COLO829 (cell line): ENCODE measurements at regions not wholly inside any gene's neighbourhood (a gene's known extent, or its start where the extent isn't known, plus 50 kb on each side); places are given as distances from the start of the nearest gene placed in this dataset.

Experiments
- DNase-seq: peaks from one replicate; pipeline ENCODE4 v3.0.0; 2012; ENCODE audit warnings: low spot score

DNA sequence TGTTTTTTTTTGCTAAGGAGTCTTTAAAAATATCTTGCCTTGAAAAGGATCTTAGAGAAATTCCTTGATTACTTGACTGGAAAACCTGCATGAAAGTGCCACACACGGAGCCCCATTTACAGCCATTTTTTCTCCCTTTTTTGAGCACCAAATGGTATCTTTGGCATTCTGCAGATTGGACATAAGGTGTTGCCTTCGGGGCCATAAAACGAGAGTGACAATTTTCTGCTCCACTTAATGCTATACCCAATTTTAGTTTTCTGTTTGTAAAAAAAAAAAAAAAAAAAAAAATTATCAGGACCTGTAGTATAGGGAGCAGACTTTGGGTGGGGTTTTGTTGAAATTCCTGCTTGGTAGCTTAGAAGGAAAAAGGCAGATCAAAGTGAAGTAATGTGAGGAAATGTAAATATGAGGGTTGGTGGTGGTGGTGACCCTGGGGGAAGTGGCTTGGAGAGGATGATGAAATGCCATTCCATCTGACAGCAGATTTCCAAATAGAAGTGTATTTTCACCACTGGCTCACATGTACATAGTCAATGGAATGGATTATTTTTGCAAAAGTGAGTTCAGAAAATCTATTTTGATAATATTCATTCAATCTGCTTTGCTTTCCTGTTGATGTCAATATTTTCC, 212.1 kb upstream of the SOX4 start:
- no peak for DNase-seq

DNA sequence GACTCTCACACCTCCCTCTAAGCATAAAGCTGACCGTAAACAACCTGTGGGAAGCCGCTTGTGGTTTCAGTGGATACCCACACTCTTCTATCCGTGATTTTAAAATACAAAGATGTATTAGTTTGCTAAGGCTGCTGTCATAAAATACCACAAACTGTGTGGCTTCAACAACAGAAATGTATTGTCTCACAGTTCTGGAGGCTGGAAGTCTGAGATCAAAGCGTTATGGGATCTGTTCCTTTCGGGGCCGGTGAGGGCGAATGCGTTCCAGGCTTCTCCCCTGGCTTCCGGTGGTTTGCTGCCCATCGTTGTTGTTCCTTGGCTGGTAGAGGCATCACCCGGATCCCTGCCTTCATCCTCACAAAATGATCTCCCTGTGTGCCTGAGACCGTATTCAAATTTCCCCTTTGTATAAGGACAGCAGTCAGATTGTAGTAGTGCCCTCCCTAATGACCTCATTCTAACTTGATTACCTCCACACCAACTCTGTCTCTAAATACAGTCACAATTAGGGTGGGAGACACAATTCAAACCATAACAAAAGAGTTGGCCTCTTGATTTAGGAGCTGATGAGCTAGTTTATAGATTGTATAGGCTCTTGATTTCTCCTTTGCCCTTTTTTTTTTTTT, 210.6 kb upstream of the SOX4 start:
- no peak for DNase-seq

DNA sequence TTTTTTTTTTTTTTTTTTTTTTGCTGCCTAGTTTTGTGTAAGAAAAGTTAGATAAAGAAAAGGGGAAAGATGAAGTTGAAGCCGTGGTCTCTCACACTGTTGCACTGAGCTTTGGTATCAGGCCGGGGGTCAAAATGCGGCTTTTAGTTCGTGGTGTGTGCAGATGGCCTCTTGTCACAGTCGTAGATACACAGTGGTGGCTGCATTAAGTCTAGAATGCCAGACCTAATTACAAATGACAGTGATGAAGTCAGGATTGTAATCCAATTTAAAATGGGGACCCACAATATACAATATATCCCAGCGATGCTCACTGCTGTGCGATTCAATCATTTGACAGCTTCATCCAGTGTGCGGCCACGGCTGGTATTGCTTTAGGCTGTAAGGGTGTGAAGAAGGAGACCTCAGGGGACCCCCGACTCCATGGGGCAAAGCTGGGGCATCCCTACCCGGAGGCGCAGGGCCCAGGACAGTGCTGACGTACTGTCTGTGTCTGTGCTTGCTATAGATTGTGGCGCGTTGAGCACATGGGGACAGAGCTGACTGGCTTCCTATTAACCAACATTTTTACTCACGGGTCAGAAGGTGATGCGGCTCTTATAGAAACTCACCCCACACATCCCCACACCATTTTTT, 210.0 kb upstream of the SOX4 start:
- no peak for DNase-seq

DNA sequence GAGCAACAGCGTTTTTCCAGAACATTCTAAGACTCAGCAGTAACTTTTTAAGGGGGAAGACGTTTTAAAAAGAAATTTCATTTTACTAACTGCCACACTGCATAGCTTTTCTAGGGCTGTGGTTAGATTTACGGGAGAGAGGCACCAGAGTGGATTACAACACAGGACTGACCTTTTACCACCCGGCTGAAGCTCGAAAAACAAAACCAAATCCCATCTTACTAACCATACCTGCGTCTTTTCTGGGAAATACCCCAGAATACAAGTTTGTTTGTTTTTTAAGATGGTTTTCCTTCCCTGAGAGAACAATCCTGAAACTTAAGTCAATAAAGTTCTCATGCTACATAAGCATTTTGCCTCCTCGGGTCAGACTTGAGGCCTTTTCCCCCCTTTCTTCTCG, 209.3 kb upstream of the SOX4 start:
- DNase-seq, result no peak

DNA sequence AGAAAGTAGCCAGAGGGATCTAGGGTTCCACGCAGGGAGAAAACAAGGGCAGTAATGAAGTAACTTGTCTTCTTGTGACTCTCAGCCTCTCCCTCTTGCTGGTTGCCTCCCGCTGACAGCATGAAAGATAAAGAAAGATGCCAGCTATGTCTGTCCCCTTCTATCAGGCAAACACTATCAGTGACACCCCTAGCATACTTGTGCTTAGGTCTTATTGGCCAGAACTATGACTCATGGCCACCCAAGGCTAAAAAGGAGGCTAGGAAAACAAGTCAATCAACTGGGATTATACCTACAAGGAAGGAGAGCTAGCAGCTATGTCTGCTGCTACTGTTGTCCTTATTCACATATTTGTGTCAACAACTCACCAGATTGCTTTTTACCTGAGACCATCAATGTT, 206.8 kb upstream of the SOX4 start:
- no peak for DNase-seq

DNA sequence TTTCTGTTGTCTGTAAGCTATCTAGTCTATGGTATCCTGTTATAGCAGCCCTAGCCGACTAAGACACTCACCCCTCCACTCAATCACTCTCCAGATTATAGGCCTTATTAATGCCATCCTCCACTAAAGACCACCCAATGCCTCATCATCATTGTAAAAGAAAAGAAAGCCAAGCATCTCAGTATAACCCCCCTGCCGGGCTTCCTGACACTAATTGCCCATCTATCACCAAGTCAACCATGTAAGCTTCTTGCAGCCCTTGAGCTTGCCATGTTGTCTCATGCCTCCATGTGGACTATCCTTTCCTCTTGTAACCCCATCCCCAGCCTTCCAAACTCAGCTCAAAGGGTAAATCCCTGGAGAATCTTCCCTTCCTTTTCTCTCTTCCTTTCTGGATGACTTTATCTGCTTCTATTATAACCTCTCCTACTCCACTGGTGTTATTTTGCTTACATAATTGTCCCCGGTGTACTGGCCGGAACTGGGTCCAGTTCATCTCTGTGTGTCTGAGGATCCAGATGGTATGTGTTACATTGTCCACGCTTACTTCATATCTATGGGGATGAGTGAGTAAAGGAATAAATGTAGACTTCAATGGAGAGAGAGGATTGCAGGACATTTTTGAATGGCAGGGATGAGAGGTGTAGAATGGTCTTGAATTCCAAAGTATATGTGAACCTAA, 202.9 kb upstream of the SOX4 start:
- DNase-seq, result no peak

DNA sequence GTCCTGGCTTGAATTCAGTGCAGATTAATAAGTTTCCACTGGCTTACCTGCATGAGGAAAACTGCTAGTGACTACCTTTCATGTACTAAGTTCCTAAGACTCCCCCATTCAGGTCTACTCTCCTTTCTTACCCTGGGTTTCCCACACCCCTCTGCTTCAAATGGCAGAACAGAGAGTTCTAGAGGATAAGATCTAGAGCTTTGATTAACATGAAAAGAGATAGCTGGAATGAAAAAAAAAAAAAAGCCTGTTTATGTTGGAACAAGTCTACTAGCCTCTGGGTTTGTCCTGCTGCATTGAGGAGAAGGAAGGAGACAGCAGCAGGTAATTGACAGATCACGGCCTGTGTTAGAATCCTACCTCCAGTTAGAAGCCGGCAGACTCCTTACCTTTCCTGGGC, 201.4 kb upstream of the SOX4 start:
- DNase-seq, result no peak

DNA sequence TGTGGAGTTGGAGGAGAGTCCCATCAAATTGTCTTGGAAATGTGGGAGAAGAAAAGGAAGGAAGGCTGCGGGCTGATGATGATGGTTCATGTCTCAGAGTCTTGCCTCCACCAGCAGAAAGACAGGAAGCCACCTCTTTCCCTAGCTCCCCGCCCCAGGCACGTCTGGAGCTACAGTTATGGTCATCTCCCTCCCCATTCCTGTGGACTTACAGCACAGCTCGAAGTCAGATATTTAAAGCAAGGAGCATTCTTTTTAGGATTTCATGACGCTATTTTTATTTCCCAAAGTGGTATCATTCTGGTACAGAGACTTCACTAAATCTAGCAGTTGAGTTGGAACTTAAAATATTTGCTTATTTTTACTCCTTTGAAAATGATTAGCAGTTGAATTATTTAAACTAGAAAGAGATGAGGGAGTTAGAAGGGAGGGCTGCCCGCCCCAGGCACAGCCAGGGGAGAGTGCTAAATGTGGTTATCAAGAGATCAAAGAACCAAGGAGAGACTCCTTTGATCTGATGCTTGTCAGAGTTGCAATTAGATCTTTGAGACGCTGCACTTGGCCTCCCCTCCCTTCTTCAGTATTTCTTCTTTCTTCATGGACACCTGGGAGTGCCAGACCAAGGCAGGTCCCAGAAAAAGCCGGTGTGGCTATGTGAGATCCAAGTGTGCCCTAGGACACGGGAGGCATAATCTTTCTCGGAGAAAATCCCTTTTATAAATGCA, 199.9 kb upstream of the SOX4 start:
- DNase-seq, result no peak

DNA sequence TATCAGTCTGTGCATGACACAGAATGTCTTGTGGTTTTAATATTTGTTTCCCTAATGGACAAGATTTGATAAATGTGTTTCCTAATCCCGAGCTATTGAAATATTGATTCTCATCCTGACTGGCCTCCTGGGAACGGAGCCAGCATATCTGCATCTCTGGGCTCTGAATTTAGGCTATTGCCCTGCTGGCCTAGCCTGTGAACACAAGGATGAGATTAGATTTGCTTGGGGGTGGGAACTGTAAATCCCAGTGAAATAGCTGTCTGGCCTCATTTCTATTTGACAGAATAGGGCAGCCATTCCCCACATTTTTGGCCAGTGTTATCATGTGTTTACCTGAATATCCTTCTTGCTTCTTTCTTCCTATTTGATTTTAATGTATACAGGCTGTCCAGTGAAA, 198.4 kb upstream of the SOX4 start:
- DNase-seq, result no peak

DNA sequence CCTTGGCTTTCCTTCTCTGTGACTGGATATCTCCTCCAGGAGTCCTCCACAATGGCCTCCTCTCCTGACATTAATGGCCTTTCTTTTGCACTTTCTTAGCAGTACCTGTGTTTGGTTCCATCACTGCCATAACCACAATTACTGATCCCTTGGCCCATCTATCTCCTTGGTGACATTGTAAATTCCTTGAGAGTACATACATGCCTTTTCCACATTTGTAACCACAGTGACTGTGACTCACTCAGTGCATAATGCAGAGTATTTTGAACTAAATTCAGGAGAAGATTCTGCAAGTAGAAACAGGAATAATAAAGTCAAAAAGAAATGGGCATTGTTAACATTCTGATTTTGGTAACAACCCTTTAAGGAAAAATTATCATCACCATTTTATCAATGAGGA, 197.2 kb upstream of the SOX4 start:
- DNase-seq, result no peak

DNA sequence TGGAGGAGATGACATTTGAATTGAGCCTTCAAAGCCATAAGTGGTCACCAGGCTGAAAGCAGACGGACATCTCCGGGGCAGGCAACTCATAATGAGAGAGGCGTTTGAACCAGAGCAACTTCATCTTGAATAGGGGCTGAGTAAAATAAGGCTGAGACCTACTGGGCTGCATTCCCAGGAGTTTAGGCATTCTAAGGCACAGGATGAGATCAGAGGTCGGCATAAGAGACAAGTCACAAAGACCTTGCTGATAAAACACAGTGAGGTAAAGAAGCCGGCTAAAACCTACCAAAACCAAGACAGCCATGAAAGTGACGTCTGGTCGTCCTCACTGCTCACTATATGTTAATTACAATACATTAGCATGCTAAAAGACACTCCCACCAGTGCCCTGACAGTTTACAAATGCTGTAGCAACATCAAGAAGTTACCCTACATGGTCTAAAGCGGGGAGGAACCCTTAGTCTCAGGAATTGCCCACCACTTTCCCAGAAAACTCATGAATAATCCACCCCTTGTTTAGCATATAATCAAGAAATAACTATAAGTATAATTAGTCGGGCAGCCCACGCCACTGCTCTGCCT, 194.7 kb upstream of the SOX4 start:
- no peak for DNase-seq

DNA sequence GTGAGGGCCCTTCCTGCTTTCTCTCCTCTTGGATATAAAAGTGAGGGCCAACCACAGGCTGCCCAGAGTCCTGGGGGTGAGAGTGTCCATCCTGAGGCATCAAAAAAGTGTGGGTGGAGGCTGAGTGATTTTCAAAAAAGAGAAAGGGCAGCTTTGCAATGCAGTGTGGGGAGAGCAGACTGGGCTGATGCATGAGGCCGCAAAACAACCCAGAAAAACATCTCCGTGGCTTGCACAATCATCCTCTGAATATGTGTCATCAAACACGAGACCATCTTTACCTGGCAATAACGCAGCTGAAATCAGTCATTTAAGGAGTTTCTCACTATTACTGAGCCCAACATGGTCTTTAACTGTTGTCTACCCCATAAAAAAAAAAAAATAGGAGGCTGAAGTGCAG, 191.2 kb upstream of the SOX4 start:
- DNase-seq, result no peak

DNA sequence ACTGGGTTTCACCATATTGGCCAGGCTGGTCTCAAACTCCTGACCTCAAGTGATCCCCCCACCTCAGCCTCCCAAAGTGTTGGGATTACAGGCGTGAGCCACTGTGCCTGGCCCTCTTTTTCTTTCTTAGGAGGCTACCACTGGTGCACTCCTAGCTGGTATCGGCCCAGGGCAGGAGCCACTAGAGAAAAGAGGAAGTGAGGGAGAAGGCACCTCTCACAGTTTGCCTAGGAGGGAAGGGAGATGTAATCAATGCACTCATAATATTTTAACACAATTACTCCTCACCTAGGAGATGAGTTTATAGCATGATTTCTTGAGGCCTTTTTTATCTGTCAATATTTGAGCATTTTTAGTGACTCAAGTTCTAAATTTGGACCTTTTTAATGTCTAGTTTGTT, 189.0 kb upstream of the SOX4 start:
- DNase-seq, result no peak

DNA sequence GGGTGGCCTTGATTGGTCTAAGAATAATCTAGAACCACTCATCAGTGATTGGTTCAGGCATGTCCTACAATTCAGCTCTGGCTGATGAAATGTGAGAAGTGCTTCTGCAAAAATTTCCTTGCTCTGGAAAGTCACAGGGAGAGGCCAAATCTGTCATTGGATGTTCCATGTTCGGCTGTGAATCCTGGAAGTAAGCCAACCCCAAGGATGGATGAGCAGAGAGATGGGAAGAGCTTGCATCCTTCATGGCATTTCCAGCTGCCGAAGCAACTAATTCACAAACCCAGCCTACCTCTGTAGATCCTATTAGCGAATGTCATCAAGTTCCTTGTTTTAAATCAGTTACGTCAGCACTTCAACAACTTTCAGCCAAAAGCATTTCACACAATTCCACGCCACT, 187.2 kb upstream of the SOX4 start:
- no peak for DNase-seq

DNA sequence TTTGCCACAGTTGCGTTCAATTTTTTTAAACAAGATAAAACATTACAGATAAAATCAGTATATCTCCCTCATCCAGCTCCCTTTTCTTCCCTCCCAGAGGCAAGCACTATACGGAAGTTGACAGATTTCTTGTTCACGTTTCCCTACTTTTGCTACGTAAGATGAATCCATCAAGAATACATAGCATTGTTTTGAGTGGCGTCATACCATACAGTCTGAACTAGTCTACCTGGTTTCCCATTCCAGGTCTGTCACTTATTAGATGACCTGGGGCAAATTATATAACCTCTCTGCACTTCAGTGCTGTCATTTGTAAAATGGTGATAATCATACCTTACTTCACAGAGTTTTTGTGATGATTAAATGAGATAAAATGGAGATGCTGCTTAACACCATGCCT, 184.3 kb upstream of the SOX4 start:
- DNase-seq, result no peak

DNA sequence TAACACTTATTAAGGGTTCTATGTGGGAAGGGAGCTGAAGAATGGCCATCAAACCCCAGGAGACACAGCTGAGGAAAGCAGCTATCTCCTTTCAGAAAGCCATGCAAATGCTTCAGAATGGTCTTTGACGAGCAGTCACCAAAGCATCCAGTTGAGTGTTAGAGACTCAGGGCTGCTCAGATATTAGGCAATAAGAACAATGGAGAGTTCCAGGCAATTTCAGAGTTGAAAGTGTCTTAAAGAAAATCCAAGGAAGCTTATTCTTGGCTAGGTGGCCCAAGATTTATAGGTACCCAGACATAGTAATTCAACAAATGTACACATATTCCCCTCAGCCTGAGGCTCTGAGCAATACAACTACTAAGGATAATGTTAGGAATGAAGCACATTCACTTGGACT, 180.1 kb upstream of the SOX4 start:
- no peak for DNase-seq

DNA sequence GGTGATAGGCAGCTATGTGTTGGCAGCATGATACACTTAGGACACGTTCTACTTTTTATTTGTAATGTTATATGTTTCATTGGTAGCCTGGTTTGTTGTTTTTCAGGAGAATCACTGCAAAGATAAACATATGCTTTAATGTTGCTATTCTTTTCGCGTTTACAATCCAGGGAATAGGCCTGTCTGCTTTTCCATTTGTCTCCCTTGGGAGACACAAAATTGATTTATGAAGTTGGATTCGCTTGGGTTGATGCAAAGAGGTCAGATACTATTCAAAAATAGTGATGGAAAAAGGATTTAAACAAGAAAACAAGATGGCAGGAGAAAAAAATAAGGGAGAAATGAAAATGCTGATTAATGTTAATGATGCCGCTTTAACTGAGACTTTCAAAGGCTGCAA, 179.5 kb upstream of the SOX4 start:
- DNase-seq, result no peak

DNA sequence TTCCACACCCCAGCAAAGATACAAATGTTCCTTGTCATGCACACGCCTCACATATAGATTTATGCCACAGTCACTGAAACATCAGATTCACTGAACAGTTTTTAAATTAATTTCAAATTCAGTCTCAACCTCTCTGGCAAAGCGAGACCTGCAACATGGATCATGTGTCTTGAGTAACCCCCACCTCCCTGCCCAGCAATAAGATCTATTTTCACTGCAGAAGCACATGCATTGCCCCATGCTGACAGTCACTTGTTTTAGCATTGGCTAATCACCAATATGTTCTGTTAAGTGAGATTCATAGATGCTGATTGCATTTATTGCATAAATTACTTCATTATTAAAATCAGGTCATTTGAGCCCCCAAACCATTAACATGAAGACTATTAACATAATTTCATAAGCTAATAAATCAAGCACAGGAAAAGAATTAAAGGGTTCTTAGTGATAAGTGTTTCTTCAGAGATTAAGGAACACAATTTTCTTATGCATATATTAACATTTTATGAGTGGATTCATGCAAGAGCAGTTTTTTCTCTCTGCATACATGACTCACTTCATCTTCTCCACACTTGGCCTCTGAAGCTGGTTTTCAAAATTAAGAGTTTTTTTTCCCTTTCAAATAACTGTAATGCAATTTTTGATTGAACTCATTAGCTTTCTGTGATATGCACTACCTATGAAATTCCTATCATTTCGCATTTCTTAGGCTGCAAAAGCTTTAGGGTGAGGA, 173.2 kb upstream of the SOX4 start:
- DNase-seq, result no peak

DNA sequence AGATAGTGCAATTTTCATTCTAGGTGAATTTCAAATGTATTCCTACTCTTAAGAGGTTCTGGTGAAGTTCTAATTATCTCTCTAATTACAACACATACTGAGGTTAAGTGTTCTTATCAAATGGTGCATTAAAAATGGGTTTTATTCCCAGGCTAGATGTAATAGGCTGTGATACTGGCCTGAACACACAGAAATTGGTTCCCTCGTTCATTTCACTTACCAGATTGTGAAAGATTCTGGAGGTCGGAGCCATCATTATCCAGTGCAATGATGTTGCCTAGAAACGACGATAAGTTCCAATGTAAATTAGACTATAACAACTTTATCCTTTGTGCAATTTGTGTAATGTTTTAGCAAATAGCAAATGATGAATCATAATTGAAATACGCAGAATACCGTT, 172.6 kb upstream of the SOX4 start:
- no peak for DNase-seq

DNA sequence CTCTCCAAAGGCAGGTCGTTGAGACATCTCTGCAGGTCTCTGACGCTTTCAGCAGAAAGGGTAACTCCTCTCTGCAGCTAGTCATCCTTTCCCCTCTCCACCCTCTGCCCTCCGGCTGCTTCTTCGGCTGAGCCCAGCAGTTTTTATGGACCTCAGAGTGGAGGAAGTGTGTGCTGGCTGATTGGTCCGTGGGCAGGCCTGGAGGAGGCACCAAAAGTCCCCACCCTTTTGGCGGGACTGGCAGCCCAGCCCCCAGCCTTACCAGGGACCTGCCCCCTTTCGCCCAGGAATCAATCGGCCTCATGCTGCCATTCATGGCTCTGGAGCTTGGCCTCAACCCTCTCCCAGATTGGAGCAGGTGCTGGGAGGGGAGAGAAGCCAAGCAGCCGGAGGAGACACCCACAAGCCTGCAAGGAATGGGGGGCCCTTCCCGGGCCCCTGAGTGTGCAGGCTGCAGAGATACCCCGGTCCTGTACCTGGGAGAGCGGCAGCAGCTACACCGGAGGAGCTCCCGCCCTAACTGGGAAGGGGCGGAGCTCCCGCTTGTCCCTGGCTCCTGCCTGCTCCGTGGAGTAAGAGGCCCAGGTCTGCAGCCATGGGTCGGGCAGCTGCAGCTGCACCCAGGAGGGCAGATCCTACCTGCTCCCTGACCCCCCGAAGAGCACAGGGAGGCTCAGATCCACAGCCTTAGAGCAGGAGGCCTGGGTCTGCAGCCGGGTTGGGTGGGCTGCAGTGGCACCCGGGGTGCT, 170.3 kb upstream of the SOX4 start:
- no peak for DNase-seq
